ENCODE measurements at regions not wholly inside any gene's neighbourhood (a gene's known extent, or its start where the extent isn't known, plus 50 kb on each side); places are given as distances from the start of the nearest gene placed in this dataset.

DNA sequence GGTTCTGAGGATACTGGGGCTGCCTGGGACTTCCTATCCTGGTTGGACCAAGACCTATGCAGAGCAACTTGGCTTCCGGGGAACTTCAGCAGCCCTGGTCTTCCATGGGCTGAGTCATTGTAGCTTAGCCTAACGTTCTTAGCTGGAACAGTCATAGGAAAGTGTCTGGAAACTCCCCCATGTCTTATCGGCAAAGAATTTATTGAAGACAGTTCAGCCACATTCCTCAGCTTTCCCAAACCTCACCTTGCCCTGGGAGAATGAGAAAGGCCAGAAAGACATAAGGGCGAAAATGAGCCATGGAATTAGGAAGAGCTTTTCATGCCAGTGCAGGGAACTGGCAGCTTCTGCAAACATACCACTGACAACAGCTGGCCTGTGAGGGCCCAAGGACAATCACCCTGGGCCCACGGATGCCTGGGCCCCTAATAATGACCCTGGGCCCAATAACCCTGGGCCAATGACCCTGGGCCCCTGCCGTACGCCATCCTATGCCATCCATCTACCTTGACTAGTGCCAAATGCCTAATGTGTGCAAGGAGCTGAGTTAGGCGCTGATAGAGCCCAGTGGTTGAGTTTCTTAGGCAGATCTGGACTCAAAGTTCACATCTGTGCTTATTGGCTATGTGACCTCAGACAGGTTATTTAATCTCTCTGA lies 114.4 kb upstream of the GADD45A start:
- DNase-seq, result no peak
- Mint-ChIP-seq H3K27ac (no peak overlapping the region), H3K9me3 (no peaks in the 10 kb centered on the region), H3K4me3 (no peak overlapping the region), H3K27me3 (ENCODE audit: low read depth) (no peaks in the 10 kb centered on the region), H3K4me1 (ENCODE audit: low read depth) (no peaks in the 10 kb centered on the region), H3K36me3 (ENCODE audit: low read depth) (no peaks in the 10 kb centered on the region)
- CTCF ChIA-PET, result interaction anchor here (0.7 to 3.1 kb wide), 5 partner anchors 9 to 195 kb away, joined by 3 to 15 read pairs (median 5); no protein-coding TSS in a partner anchor
- intact Hi-C loops (cut with micrococcal nuclease), result no loop called here

DNA sequence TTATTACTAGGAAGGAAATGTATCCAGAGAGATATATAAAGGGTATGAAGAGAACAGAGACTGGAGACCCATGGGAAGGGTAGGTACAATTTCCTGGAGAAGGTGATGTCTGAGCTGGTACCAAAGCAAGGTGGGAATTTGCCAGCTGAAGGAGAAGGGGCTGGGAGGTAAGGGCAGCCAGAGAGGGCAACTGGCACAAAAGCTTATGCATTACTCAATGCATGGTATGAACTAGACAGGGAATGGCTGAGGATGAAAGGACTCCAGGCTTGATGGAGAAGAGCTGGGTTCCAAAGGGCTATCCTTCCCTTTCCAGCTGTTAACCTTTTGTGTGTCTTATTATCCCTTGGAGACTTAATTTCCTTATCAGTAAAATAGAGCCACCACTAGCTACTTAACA lies 113.6 kb upstream of the GADD45A start:
- Mint-ChIP-seq H3K27ac (no peak overlapping the region), H3K4me1 (ENCODE audit: low read depth) (no peaks in the 10 kb centered on the region), H3K27me3 (ENCODE audit: low read depth) (no peaks in the 10 kb centered on the region), H3K9me3 (no peaks in the 10 kb centered on the region), H3K36me3 (ENCODE audit: low read depth) (no peaks in the 10 kb centered on the region), H3K4me3 (no peak overlapping the region)
- CTCF ChIA-PET, result interaction anchor here (0.6 to 3.1 kb wide), 5 partner anchors 10 to 189 kb away, joined by 3 to 15 read pairs (median 4); no protein-coding TSS in a partner anchor
- no peak for DNase-seq
- intact Hi-C loops (cut with micrococcal nuclease), result no loop called here

DNA sequence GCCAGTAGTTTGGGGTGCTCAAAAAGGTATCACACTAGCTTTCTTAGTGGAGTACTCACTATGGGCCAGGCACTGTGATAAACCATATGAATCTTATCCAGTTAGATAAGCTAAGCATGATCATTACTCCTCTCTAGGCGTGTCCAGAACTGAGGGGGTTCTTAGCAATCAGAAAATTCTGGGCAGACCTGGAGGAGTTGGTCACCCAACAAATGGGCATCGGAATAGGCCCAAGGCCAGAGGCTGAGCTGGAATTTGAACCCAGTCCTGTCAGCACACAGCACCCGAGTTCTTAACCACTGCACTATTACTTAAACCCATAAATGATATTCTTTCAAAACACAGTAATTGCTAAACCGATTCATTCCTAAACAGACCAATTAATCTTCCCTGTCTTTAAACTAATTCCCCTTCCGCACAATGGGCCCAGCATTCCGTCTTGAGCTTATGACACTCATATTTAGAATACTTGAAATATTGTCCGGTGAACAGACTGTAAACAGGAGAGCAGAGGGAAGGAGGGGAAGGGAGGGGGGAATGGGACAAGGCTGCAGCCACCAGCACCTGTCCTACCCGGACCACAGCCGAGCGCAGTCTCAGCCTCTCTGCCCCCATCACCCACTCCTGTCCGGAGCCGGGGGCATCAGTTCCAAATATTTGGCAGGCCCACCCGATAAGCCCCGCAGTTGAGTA lies 113.0 kb upstream of the GADD45A start:
- Mint-ChIP-seq H3K4me1 (ENCODE audit: low read depth) (no peaks in the 10 kb centered on the region), H3K27me3 (ENCODE audit: low read depth) (no peaks in the 10 kb centered on the region), H3K4me3 (no peak overlapping the region), H3K9me3 (no peaks in the 10 kb centered on the region), H3K27ac (no peak overlapping the region), H3K36me3 (ENCODE audit: low read depth) (no peaks in the 10 kb centered on the region)
- CTCF ChIA-PET, result interaction anchor here (0.6 to 3.1 kb wide), 5 partner anchors 10 to 188 kb away, joined by 3 to 15 read pairs (median 4); no protein-coding TSS in a partner anchor
- intact Hi-C loops (cut with micrococcal nuclease), result no loop called here
- no peak for DNase-seq

DNA sequence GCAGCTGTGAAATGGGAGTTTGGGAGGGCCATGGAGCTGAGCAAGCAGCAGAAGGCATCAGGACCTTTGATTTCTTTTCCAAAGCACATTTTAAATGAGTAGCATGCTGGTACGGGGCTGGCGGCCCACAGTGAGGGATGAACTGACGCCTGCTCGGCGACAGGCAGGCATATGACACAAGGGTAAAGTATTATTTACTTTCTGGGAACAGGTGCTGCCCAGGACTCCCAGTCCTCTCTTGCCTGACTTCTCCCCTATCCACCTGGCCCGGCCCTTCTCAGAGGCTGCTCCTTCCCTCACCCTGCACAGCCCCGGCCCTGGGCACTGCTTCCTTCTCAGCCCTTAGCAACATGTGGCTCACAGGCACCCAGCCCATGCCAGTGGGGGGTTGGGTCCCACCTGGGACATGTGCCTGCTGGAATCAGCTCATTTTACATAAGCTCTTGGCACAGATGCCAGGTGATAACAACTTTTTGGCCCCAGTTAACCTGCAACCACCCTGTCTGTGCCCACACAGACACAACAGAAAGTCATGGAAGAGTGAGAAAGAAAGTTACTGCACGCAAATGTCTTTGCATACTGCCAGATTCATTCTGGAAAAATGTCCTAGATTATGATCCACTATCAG lies 112.3 kb upstream of the GADD45A start:
- Mint-ChIP-seq H3K4me3 (no peak overlapping the region), H3K4me1 (ENCODE audit: low read depth) (no peaks in the 10 kb centered on the region), H3K27me3 (ENCODE audit: low read depth) (no peaks in the 10 kb centered on the region), H3K27ac (no peak overlapping the region), H3K9me3 (no peaks in the 10 kb centered on the region), H3K36me3 (ENCODE audit: low read depth) (no peaks in the 10 kb centered on the region)
- intact Hi-C loops (cut with micrococcal nuclease), result no loop called here
- CTCF ChIA-PET, result interaction anchor here (0.6 to 2.4 kb wide), 4 partner anchors 11 to 40 kb away, joined by 3 to 6 read pairs (median 4); no protein-coding TSS in a partner anchor
- no peak for DNase-seq

DNA sequence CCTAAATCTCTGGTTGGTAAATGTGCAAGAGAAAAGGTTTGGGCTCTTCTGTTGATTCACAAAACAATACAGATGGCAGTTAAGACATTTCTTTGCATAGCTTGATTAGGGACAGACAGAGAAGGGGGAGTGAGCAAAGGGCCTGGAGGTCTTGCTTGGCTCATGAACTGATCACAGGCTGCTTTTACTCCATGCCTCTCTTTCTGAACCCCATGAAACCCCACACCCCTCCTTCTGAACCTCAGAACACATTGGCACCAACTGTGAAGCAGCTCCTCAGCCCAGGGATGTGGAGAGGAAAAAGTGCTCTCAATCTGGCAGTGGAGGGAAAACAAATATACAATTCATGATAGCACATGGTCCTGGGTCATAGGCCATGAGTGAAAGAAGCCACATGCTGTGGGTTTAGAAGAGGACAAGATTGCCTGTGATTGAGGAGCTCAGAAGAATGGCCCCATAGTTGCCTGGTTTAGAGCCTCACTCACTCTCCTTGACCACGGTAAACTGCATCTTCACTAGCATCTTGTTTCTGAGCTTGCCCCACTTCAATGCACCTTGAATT lies 111.6 kb upstream of the GADD45A start:
- intact Hi-C loops (cut with micrococcal nuclease), result no loop called here
- Mint-ChIP-seq H3K36me3 (ENCODE audit: low read depth) (no peaks in the 10 kb centered on the region), H3K4me1 (ENCODE audit: low read depth) (no peaks in the 10 kb centered on the region), H3K27ac (no peak overlapping the region), H3K27me3 (ENCODE audit: low read depth) (no peaks in the 10 kb centered on the region), H3K4me3 (no peak overlapping the region), H3K9me3 (no peaks in the 10 kb centered on the region)
- DNase-seq, result no peak
- CTCF ChIA-PET, result interaction anchor here (0.6 to 2.4 kb wide), 3 partner anchors 12 to 40 kb away, joined by 3 to 6 read pairs (median 5); no protein-coding TSS in a partner anchor

DNA sequence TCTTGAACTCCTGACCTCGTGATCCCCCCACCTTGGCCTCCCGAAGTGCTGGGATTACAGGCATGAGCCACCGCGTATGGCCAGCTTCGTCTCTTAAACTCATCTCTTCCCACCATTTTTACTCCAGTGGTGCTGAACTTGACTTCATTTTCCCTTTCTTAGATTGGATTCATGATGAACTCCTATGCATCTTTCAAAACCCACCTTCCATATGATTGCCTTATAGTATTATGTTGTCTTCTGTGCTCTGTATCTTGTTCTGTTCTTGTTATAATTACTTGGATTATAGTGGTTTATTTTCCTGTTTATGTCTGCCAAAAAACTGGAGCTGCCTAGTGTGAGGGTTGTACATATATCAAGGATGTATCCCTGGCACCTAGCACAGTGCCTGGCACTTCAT lies 110.8 kb upstream of the GADD45A start:
- intact Hi-C loops (cut with micrococcal nuclease), result no loop called here

DNA sequence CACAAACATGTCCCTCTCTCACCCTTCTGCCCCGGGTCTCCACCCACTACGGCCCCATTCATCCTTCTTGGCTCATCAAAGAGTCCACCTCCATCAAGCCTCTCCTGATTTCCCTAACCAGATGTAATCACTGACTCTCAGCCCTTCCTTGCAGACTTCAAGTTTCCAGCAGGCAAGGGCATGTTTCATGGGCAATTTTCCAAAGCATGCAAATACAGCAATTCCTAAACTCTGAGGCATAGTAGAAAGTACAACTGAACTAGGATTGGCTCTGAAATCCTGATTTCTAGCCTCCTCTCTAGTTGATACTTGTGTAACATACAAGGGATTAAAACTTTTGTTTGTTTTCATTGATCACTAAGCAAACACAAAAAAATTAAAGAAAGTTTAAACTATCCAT lies 109.1 kb upstream of the GADD45A start:
- DNase-seq, result no peak
- no peaks in the 10 kb centered on the region for H3K36me3 Mint-ChIP-seq (ENCODE audit: low read depth)
- H3K27ac Mint-ChIP-seq, result no peak overlapping the region
- no peak overlapping the region for H3K4me3 Mint-ChIP-seq
- CTCF ChIA-PET, result no interaction called here
- no peaks in the 10 kb centered on the region for H3K27me3 Mint-ChIP-seq (ENCODE audit: low read depth)
- H3K9me3 Mint-ChIP-seq, result no peaks in the 10 kb centered on the region
- intact Hi-C loops (cut with micrococcal nuclease), result no loop called here
- no peaks in the 10 kb centered on the region for H3K4me1 Mint-ChIP-seq (ENCODE audit: low read depth)

More for the DNA sequence above, 110.8 kb upstream of the GADD45A start:
- Mint-ChIP-seq H3K9me3 (no peaks in the 10 kb centered on the region), H3K4me1 (ENCODE audit: low read depth) (no peaks in the 10 kb centered on the region), H3K36me3 (ENCODE audit: low read depth) (no peaks in the 10 kb centered on the region), H3K4me3 (no peak overlapping the region), H3K27me3 (ENCODE audit: low read depth) (no peaks in the 10 kb centered on the region), H3K27ac (no peak overlapping the region)
- DNase-seq, result no peak
- CTCF ChIA-PET, result interaction anchor here (0.7 to 2.4 kb wide), 3 partner anchors 13 to 186 kb away, joined by 3 to 6 read pairs (median 4); no protein-coding TSS in a partner anchor

DNA sequence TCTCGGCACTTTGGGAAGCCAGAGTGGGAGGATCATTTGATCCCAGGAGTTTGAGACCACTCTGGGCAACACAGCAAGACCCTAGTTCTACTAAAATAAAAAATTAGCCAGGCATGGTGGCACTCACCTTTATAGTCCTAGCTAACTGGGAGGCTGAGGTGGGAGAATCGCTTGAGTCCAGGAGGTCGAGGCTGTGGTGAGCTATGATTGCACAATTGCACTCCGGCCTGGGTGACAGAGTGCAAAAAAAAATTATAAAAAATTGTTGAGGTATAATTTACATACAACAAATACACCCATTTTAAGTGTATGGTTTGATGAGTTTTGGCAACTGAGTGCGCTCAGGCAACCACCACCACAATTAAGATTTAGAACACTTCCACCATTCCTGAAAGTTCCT lies 108.5 kb upstream of the GADD45A start:
- DNase-seq, result no peak
- intact Hi-C loops (cut with micrococcal nuclease), result no loop called here
- Mint-ChIP-seq H3K9me3 (no peaks in the 10 kb centered on the region), H3K4me3 (no peak overlapping the region), H3K27ac (no peak overlapping the region), H3K36me3 (ENCODE audit: low read depth) (no peaks in the 10 kb centered on the region), H3K4me1 (ENCODE audit: low read depth) (no peaks in the 10 kb centered on the region), H3K27me3 (ENCODE audit: low read depth) (no peaks in the 10 kb centered on the region)
- CTCF ChIA-PET, result no interaction called here

DNA sequence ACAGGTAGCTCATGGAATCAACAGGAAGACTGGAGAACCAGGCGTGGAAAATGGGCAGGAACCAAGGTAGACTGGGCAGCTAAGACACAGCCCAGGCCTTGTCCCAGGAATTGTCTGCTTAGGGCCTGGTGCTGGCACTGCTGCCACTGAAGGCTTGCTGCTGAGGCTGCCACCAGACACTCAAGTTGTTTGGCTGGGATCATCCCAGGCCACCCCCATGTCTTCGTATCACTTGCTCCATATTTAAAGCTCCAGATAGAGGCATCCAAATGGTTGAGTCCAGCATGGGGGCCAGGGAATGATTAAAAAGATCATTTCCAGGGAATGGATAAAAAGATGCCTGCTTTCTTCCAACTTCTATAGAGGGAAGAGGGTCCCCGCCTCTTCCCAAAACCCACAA lies 107.4 kb upstream of the GADD45A start:
- H3K4me3 Mint-ChIP-seq, result no peak overlapping the region
- H3K9me3 Mint-ChIP-seq, result no peaks in the 10 kb centered on the region
- CTCF ChIA-PET, result interaction anchor here (1.0 kb wide), 1 partner anchor 183 kb away, joined by 5 read pairs; no protein-coding TSS in a partner anchor
- H3K36me3 Mint-ChIP-seq (ENCODE audit: low read depth), result no peaks in the 10 kb centered on the region
- no peak for DNase-seq
- H3K27me3 Mint-ChIP-seq (ENCODE audit: low read depth), result no peaks in the 10 kb centered on the region
- H3K27ac Mint-ChIP-seq, result no peak overlapping the region
- no peaks in the 10 kb centered on the region for H3K4me1 Mint-ChIP-seq (ENCODE audit: low read depth)
- intact Hi-C loops (cut with micrococcal nuclease), result no loop called here

DNA sequence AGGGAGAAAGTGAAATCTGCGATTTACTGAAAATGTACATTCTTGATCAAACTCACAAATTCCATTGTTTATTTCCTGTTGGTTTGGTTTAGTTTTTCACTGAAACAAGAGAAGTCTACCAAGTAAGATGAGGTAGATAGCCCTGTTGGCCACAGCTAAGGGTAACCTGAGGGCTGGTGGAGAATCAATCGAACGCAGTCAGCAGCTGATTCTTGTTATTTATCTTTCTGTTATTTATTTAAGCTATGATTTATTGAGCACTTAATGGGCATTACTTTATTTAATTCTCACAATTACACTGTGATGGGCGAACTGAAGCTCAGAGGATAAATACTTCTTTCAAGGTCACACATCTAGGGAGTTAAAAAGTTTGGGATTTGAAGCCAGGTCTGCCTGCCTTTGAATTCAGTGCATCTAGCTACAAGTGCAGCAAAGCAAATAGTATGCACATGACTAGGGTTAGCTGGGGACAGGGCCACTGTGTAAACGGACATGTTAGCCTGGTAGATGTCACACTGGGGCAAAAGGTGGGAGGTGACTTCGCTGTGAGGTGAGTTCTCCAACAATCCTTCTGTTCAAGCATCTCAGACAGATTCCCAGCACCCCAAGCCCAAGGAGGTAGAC lies 106.5 kb upstream of the GADD45A start:
- no peaks in the 10 kb centered on the region for H3K9me3 Mint-ChIP-seq
- H3K4me3 Mint-ChIP-seq, result no peak overlapping the region
- CTCF ChIA-PET, result no interaction called here
- H3K27me3 Mint-ChIP-seq (ENCODE audit: low read depth), result no peaks in the 10 kb centered on the region
- no peaks in the 10 kb centered on the region for H3K4me1 Mint-ChIP-seq (ENCODE audit: low read depth)
- intact Hi-C loops (cut with micrococcal nuclease), result no loop called here
- DNase-seq, result no peak
- H3K27ac Mint-ChIP-seq, result no peak overlapping the region
- H3K36me3 Mint-ChIP-seq (ENCODE audit: low read depth), result no peaks in the 10 kb centered on the region

DNA sequence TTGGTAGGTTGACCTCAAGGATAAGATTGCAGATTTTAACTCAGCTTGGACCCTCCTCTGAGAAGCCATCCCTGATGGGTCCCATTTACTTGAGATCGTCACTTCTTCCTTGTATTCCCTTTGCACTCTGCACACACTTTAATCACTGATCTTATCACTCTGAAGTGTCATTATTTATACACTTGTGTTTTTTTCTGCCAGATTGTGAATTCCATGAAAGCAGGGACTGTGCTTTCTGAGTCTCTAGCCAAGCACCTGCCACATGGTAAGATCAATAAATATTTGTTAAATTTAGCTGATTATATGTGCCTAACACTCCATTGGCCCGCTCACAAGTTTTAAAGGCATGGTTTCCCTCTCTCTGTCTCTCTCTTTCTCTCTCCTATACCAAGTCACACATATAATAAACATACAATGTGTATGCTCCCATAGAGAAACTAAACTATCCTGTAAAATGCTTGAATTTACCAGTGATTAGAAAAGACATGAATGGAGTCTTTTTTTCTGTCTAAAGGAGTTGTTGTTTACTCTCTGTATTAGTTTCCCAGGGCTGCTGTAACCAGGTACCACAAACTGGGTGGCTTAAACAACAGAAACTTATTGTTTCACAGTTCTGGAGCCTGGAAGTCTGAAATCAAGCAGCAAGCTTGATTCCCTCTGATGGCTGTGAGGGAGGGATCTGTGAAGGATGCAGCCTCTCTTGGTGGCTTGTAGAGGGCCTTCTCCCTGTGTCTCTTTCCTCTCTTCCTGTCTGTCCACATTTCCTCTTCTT lies 105.2 kb upstream of the GADD45A start:
- H3K36me3 Mint-ChIP-seq (ENCODE audit: low read depth), result no peaks in the 10 kb centered on the region
- CTCF ChIA-PET, result interaction anchor here (1.0 kb wide), 1 partner anchor 39 kb away, joined by 3 read pairs; no protein-coding TSS in a partner anchor

More for the DNA sequence above, 105.2 kb upstream of the GADD45A start:
- intact Hi-C loops (cut with micrococcal nuclease), result no loop called here
- Mint-ChIP-seq H3K27ac (no peak overlapping the region), H3K4me3 (no peak overlapping the region), H3K4me1 (ENCODE audit: low read depth) (no peaks in the 10 kb centered on the region), H3K9me3 (no peaks in the 10 kb centered on the region), H3K27me3 (ENCODE audit: low read depth) (no peaks in the 10 kb centered on the region)
- DNase-seq, result no peak

All from activated naive CD4-positive, alpha-beta T cell treated with anti-CD3 and anti-CD28 coated beads for 36 hours (primary cell).